SK-N-SH (cell line): ENCODE measurements at regions not wholly inside any gene's neighbourhood (a gene's known extent, or its start where the extent isn't known, plus 50 kb on each side); places are given as distances from the start of the nearest gene placed in this dataset.

ENCODE experiments used
- CTCF ChIA-PET: fragments of 300-600, 350-600 bp; formaldehyde crosslinking; extraction: SDS; loops from one replicate; lab custom pipeline; 2021; lab: Yijun Ruan, JAX
- POLR2A ChIA-PET: fragments of 350-600 bp; sonication (Branson Sonifier 250); formaldehyde crosslinking; extraction: SDS; loops from one replicate; lab custom pipeline; 2020; ENCODE audit warnings: antibody characterized with exemption, inconsistent platforms; lab: Yijun Ruan, JAX
- DNase-seq: peaks from one replicate; pipeline ENCODE4 v3.0.0; 2012
- H2AFZ ChIP-seq: fragments of 200-600 bp; sonication (generic); 2 replicates; pipeline ENCODE4 v1.8.1; 2016; ENCODE audit warnings: antibody characterized with exemption, mild to moderate bottlenecking, low read depth
- H3F3A ChIP-seq: fragments of 200-600 bp; sonication (generic); replicated peaks from 2 replicates; pipeline ENCODE3; 2016; ENCODE audit warnings: antibody characterized with exemption, mild to moderate bottlenecking; ENCODE audit not compliant: insufficient read depth
- H3K27ac ChIP-seq, 2 experiments: fragments of 200-500 bp in 1 of 2; fragments of 200-600 bp in 1 of 2; sonication (Bioruptor generic) in 1 of 2; sonication (generic), shearing (Covaris generic) in 1 of 2; 2 replicates each; pipeline versions ENCODE4 v1.5.1 to v1.6.1; 2014 to 2016; ENCODE audit warnings: low read depth in 2 of 2, inconsistent platforms in 1 of 2, low read length in 1 of 2, mild to moderate bottlenecking in 1 of 2, mixed read lengths in 1 of 2
- H3K27me3 ChIP-seq: fragments of 200-600 bp; sonication (generic), shearing (Covaris generic); 2 replicates; pipeline ENCODE4 v1.6.1; 2016; ENCODE audit warnings: mixed run types; ENCODE audit not compliant: insufficient read depth
- H3K36me3 ChIP-seq, 2 experiments: fragments of 200-500 bp in 1 of 2; fragments of 200-600 bp in 1 of 2; sonication (Bioruptor generic) in 1 of 2; sonication (generic) in 1 of 2; replicated peaks in 1 of 2; 2 replicates each; pipeline versions ENCODE3 to v1.5.1; 2014 to 2016; ENCODE audit warnings: low read length in 1 of 2, mild to moderate bottlenecking in 1 of 2; ENCODE audit not compliant: insufficient read depth in 2 of 2, control insufficient read depth in 1 of 2
- H3K4me1 ChIP-seq, 2 experiments: fragments of 200-500 bp in 1 of 2; fragments of 200-600 bp in 1 of 2; sonication (Bioruptor generic) in 1 of 2; sonication (generic), shearing (Covaris generic) in 1 of 2; 2 replicates each; pipeline versions ENCODE4 v1.5.1 to v1.6.1; 2014 to 2016; ENCODE audit warnings: low read depth in 1 of 2, low read length in 1 of 2, mixed run types in 1 of 2; ENCODE audit not compliant: insufficient read depth in 2 of 2, control insufficient read depth in 1 of 2
- H3K4me2 ChIP-seq: fragments of 200-600 bp; sonication (generic), shearing (Covaris generic); 2 replicates; pipeline ENCODE4 v1.6.1; 2017; ENCODE audit warnings: mixed run types
- H3K4me3 ChIP-seq, 2 experiments: fragments of 200-500 bp in 1 of 2; fragments of 200-600 bp in 1 of 2; sonication (Bioruptor generic) in 1 of 2; sonication (generic), shearing (Covaris generic) in 1 of 2; 2 replicates each; pipeline versions ENCODE4 v1.5.1 to v1.8.1; 2014 to 2016; ENCODE audit warnings: low read depth in 2 of 2, inconsistent platforms in 1 of 2, low read length in 1 of 2, mild to moderate bottlenecking in 1 of 2, mixed read lengths in 1 of 2, moderate library complexity in 1 of 2
- H3K79me2 ChIP-seq: fragments of 200-600 bp; sonication (generic); 2 replicates; pipeline ENCODE4 v1.8.1; 2017; ENCODE audit warnings: mild to moderate bottlenecking; ENCODE audit not compliant: insufficient read depth
- H3K9ac ChIP-seq: fragments of 200-600 bp; sonication (generic); 2 replicates; pipeline ENCODE4 v1.6.1; 2017; ENCODE audit warnings: mixed run types
- H3K9me2 ChIP-seq: fragments of 200-600 bp; sonication (generic); 2 replicates; pipeline ENCODE4 v1.6.1; 2017; ENCODE audit warnings: mixed run types
- H3K9me3 ChIP-seq: fragments of 200-600 bp; sonication (generic); 2 replicates; pipeline ENCODE4 v1.6.1; 2017; ENCODE audit warnings: mixed run types, mild to moderate bottlenecking, moderate library complexity
- H4K20me1 ChIP-seq: fragments of 200-600 bp; sonication (generic); 2 replicates; pipeline ENCODE4 v1.6.1; 2017; ENCODE audit warnings: mild to moderate bottlenecking, mixed run types; ENCODE audit not compliant: insufficient read depth
- CHD2 ChIP-seq: fragments of 150-350 bp; IDR thresholded peaks from 2 replicates; pipeline ENCODE4 v1.6.1; 2018; ENCODE audit warnings: low read length; ENCODE audit not compliant: partially characterized antibody
- EP300 ChIP-seq, 2 experiments: IDR thresholded peaks; 2 replicates each; pipeline versions ENCODE4 v1.4.0 to v1.6.1; 2012; ENCODE audit warnings: borderline replicate concordance in 1 of 2, low read depth in 1 of 2, low read length in 1 of 2
- FOSL2 ChIP-seq: IDR thresholded peaks from 2 replicates; pipeline ENCODE4 v1.4.0; 2012; ENCODE audit warnings: low read depth, mild to moderate bottlenecking, moderate library complexity, borderline replicate concordance
- FOXM1 ChIP-seq: IDR thresholded peaks from 2 replicates; pipeline ENCODE4 v1.4.0; 2012; ENCODE audit warnings: low read depth, mild to moderate bottlenecking
- GATA2 ChIP-seq: sonication (generic); formaldehyde crosslinking; IDR thresholded peaks from 2 replicates; pipeline ENCODE4 v1.5.0; 2020; ENCODE audit warnings: mild to moderate bottlenecking, missing genetic modification reagents
- JUND ChIP-seq: IDR thresholded peaks from 2 replicates; pipeline ENCODE4 v1.4.0; 2012
- NFIC ChIP-seq: IDR thresholded peaks from 2 replicates; pipeline ENCODE4 v1.4.0; 2012; ENCODE audit warnings: borderline replicate concordance
- RCOR1 ChIP-seq: fragments of 150-350 bp; IDR thresholded peaks from 2 replicates; pipeline ENCODE4 v1.6.1; 2017; ENCODE audit warnings: antibody characterized with exemption, low read length
- TEAD4 ChIP-seq: IDR thresholded peaks from 2 replicates; pipeline ENCODE4 v1.4.0; 2012; ENCODE audit warnings: mild to moderate bottlenecking, borderline replicate concordance; ENCODE audit not compliant: insufficient read depth
- YY1 ChIP-seq: IDR thresholded peaks from 2 replicates; pipeline ENCODE4 v1.4.0; 2012; ENCODE audit warnings: low read depth, mild to moderate bottlenecking
- WGBS: methylation state at CpG from one replicate; pipeline ENCODE4 v1.1.6; 2017; ENCODE audit warnings: low lambda C conversion rate; 5-methylcytosine and 5-hydroxymethylcytosine counted together
- TF ChIP-seq, protein P1 (sequence below): IDR thresholded peaks from 2 replicates; pipeline ENCODE4 v1.4.0; 2012; ENCODE audit warnings: low read depth, borderline replicate concordance
- TF ChIP-seq, protein P2 (sequence below): IDR thresholded peaks from 2 replicates; pipeline ENCODE4 v1.4.0; 2012; ENCODE audit warnings: low read depth, borderline replicate concordance

DNA sequence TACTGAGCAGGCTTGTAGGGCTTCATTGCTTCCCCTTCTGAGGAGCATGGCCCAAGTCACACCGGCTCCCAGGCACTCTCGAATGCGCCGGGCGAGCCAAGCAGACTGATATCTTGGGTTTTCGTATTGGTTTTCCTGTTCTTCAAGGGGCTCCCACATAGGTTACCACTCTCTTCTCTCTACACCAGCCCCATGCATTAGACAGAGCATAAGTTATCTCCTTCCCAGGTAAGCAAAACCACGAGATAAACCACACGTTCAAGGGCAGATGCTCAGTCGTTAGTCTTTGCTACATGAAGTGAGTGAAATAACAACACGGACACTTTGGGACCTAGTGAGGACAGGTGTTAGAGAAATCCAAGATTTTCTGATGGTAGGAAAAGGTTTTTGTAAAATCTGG lies 211.2 kb downstream of the ABCC12 start:
- ChIA-PET CTCF (no interaction called here), POLR2A (no interaction called here)
- H3K36me3 ChIP-seq: no peaks in the 10 kb centered on the region
- no peaks in the 10 kb centered on the region for H3K9me3 ChIP-seq
- no peaks in the 10 kb centered on the region for H3K9me2 ChIP-seq
- no peak overlapping the region for H3K9ac ChIP-seq
- H3K79me2 ChIP-seq: no peaks in the 10 kb centered on the region
- 75% methylated on average over 10 of the region's 10 CpGs for WGBS
- no peak overlapping the region for H3K4me2 ChIP-seq
- H3K27me3 ChIP-seq: no peaks in the 10 kb centered on the region; the same call in 1 of the 2 replicates
- H4K20me1 ChIP-seq: no peaks in the 10 kb centered on the region
- no peak for TF ChIP-seq FOXM1
- TF ChIP-seq, protein P1, sequence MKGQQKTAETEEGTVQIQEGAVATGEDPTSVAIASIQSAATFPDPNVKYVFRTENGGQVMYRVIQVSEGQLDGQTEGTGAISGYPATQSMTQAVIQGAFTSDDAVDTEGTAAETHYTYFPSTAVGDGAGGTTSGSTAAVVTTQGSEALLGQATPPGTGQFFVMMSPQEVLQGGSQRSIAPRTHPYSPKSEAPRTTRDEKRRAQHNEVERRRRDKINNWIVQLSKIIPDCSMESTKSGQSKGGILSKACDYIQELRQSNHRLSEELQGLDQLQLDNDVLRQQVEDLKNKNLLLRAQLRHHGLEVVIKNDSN: no peak
- peaks cover 0 to 19% of the 10 kb centered on the region in 2 experiments; a peak in 1 of 4 replicates for H3K4me1 ChIP-seq
- no peaks in the 10 kb centered on the region for H3F3A ChIP-seq
- DNase-seq: no peak
- H3K27ac ChIP-seq: no peak overlapping the region; a peak in 1 of 4 replicates
- no peak overlapping the region for H2AFZ ChIP-seq
- H3K4me3 ChIP-seq: no peak overlapping the region

DNA sequence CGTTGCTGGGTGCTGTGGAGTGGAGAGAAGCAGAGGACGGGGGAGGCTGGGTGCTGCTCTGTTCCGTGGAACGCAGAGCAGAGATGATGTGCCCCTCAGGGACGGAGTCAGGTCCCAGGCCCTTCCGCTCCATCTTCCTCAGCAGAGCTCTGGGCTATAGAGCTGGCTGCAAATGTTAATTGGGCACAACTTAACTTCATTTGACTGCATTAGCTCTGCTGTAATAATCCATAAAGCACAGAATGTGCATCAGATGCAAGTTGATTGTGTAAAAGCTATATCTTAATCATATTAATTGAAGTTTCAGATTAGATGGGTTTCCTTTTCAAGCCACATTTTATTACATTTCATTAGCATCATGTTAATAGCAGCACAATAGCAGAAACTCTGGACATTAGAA lies 212.6 kb downstream of the ABCC12 start:
- ChIA-PET CTCF (interaction anchor here (0.7 to 1.1 kb wide), 3 partner anchors 22 to 799 kb away, joined by 3 to 4 read pairs (median 3); partner anchors contain the start of gene NETO2), POLR2A (no interaction called here)
- peak; percentile 66 for DNase-seq
- no peak overlapping the region for H3K4me2 ChIP-seq
- WGBS: 13% methylated on average over 6 of the region's 6 CpGs
- H3K36me3 ChIP-seq: no peaks in the 10 kb centered on the region
- H3K4me3 ChIP-seq: no peak overlapping the region
- no peaks in the 10 kb centered on the region for H3K79me2 ChIP-seq
- no peaks in the 10 kb centered on the region; the same call in 1 of the 2 replicates for H3K27me3 ChIP-seq
- H3K9me3 ChIP-seq: no peaks in the 10 kb centered on the region
- TF ChIP-seq YY1 (no peak), JUND (no peak), RCOR1 (peak; percentile 93), EP300 (IDR thresholded peaks at IDR 0.05; ENCODE audit: borderline replicate concordance in 1 of 2, low read depth in 1 of 2, low read length in 1 of 2) (peak in 1 of 2 experiments; percentile 93; a peak in 2 of 4 replicates), GATA2 (peak; percentile 89), FOSL2 (no peak), TEAD4 (peak; percentile 16; the same call in 1 of the 2 replicates), CHD2 (peak; percentile 54), NFIC (no peak)
- TF ChIP-seq, protein P2, sequence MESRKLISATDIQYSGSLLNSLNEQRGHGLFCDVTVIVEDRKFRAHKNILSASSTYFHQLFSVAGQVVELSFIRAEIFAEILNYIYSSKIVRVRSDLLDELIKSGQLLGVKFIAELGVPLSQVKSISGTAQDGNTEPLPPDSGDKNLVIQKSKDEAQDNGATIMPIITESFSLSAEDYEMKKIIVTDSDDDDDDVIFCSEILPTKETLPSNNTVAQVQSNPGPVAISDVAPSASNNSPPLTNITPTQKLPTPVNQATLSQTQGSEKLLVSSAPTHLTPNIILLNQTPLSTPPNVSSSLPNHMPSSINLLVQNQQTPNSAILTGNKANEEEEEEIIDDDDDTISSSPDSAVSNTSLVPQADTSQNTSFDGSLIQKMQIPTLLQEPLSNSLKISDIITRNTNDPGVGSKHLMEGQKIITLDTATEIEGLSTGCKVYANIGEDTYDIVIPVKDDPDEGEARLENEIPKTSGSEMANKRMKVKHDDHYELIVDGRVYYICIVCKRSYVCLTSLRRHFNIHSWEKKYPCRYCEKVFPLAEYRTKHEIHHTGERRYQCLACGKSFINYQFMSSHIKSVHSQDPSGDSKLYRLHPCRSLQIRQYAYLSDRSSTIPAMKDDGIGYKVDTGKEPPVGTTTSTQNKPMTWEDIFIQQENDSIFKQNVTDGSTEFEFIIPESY: no peak
- no peak overlapping the region for H3K9ac ChIP-seq
- no peaks in the 10 kb centered on the region for H4K20me1 ChIP-seq
- no peak overlapping the region for H2AFZ ChIP-seq
- no peaks in the 10 kb centered on the region for H3K9me2 ChIP-seq
- peak overlapping the region in 1 of 2 experiments; percentile 83; a peak in 2 of 4 replicates for H3K27ac ChIP-seq
- no peaks in the 10 kb centered on the region for H3F3A ChIP-seq
- peaks cover 0 to 18% of the 10 kb centered on the region in 2 experiments; a peak in 1 of 4 replicates for H3K4me1 ChIP-seq
